NCI-H446 (cell line): ENCODE measurements at regions not wholly inside any gene's neighbourhood (a gene's known extent, or its start where the extent isn't known, plus 50 kb on each side); places are given as distances from the start of the nearest gene placed in this dataset.

Experiments used
- DNase-seq, 2 experiments: peaks; one replicate each; lab custom pipeline; 2025; lab: John Stamatoyannopoulos, UW

GRCh38 chr10:113364227-113364626 lies 188.6 kb upstream of the HABP2 start:
- DNase-seq, result no peak

GRCh38 chr10:113368666-113369364 lies 184.0 kb upstream of the HABP2 start:
- no peak for DNase-seq

- no peak for DNase-seq
Measured at GRCh38 chr10:113369365-113369694, 183.5 kb upstream of the HABP2 start.

DNA sequence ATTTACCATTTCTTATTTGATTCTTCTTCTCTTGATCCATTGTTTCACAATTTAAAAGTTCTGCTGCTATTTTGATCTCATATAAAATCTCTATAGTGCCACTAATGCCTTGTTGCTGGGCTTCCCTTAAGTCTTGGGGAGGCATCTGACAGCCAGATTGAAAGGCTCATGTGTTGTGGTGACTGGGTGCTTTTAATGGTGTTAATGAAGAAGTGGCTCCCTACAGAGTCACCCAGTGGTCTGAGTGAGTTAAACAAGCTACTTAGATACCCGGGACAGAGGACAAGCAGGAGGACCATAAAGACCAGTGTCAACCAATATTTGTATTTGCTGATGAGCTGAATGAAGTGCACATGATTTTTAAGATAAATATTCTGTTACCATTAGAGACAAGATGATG lies 176.4 kb upstream of the HABP2 start:
- no peak for DNase-seq

DNA sequence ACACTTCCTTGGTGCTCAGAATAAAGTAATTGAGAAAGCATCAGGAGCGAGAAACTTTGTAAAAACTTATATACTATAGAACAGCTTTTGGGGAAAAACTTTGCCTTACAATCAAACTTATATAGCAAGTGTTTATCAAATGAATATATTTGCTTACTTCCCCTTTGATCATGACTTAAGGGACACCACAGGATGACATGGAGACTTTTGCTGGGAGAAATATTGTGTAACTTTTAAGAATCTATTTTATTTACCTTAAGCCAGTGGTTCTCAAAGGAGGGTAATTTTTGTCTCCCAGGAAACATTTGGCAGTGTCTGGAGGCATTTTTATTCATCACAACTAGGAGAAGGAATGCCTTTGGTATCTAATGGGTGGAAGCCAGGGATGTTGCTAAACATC lies 173.8 kb upstream of the HABP2 start:
- no peak for DNase-seq

DNA sequence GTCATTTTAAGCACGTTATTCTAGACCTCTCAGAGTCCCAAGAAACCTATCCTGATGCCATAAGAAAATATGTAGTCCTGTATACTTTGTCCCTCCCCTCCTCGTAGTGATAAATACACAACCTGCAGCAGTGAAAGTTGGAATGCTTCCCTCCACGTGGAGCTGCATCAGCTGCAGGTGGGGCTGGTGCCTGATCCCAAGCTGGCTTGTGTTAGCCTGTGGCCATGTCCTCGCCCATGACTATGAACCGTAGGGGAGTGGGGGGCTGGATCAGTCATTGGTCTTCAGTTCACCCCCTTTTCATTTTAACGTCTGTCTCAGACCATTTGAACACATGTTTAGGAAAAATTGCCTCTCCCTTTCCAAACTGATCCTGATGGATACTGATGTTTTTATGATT lies 171.4 kb upstream of the HABP2 start:
- DNase-seq, result no peak

DNA sequence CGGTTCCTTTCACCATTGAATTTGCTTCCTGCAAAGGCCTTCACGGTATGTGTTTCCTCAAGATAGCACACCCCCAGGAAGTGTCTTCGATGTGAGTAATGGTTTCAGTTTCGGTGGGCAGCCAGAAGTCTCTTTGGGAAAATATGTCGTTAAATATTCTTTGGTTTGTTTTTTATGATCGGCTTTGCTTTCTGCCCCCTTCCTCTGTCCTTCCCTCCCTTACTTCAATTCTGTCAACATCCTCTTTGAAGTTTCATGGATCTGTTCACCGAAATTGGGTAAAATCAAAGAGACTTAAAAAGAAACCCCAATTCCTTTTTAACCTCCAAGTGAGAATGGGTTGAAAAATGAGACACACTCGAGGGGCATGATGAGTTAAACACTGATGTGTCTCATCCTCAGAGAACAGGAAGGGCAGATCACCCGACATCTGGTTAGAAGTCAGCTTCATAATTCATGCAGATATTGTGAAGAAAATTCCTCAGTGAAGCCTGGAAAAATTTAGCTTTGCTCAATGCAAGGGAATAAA lies 170.8 kb upstream of the HABP2 start:
- DNase-seq, result no peak

- no peak for DNase-seq
Measured at GRCh38 chr10:113382691-113383090, 170.2 kb upstream of the HABP2 start.

DNA sequence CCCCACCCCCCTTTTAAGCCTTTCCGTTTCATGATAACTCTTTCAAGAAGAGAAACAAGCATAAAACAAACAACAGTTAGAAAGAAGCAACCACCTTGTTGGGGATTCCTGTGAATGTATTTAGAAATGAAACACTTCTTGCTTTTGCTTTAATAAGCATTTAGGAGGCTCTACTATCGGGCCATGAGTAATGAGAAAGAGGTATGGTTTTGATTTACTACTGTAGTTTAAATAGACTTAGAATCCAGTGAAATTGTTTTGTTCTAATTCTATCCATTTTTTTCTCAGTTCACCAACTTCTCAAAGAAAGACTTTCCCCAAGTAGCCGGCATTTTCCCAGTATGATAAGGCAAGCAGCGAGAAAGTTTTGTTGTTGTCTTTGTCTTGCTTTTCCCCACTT lies 168.7 kb upstream of the HABP2 start:
- DNase-seq, result no peak

- DNase-seq, result peak; percentile 12 to 53
Measured at GRCh38 chr10:113385021-113385999, 167.5 kb upstream of the HABP2 start.

DNA sequence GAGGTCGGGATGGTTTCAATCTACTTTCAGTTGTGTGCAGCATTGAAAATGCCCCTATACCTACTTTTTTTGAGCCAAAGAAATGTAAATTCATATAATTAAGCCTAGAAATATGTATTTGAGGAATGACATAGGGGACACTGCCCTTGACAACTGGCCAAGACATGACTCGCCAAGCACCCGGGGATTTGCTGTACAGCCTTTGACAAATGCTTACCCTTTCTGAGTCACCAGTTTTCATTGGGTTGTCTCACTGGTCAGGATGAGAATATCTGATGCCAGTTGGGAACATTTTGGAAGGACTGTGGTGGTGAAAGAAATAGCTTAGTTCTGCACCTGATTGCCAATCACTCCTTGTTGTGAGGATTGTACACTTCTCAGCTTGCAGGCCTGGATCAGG lies 166.8 kb upstream of the HABP2 start:
- no peak for DNase-seq

- no peak for DNase-seq
Measured at GRCh38 chr10:113389969-113390368, 162.9 kb upstream of the HABP2 start.

GRCh38 chr10:113390896-113391295 lies 162.0 kb upstream of the HABP2 start:
- no peak for DNase-seq

GRCh38 chr10:113397047-113397446 lies 155.8 kb upstream of the HABP2 start:
- no peak for DNase-seq

GRCh38 chr10:113399065-113399464 lies 153.8 kb upstream of the HABP2 start:
- DNase-seq, result no peak

DNA sequence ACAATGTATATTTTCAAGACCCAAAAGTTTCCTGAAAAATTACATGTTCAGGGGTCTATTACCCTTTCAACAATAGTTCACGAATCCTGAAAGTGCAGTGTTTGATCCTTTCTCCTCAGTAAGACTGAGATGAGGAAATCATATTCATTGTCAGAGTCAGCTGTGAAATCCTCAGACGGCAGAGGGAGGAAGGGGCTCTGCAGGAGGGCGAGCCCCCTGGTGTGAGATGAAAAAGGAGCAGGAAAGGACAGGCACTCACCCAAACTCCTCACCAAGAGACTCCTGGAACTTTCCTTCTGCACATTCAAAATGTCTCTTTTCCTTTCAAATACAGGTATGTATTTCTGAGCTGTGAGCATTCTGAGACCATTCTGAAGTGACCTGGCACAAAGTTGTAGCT lies 150.3 kb upstream of the HABP2 start:
- DNase-seq, result no peak

DNA sequence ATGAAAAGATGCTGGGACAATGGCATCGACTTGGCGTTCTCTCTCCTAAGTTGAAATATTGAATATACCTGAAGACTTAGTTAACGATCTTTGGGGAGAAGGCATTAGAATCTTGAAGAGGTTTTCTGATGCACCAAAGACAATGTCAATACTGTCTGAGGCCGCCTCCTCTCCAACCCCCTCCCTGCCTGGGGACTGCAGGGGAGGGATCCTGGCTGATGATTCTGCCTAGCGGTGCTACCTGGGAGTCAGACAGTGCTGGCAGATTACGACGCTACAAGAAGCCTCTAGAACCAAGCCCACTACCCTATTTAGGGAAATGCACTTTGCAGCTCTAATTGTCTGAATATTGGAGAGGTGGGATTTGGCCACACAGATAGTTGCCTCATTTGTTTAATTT lies 145.6 kb upstream of the HABP2 start:
- no peak for DNase-seq

DNA sequence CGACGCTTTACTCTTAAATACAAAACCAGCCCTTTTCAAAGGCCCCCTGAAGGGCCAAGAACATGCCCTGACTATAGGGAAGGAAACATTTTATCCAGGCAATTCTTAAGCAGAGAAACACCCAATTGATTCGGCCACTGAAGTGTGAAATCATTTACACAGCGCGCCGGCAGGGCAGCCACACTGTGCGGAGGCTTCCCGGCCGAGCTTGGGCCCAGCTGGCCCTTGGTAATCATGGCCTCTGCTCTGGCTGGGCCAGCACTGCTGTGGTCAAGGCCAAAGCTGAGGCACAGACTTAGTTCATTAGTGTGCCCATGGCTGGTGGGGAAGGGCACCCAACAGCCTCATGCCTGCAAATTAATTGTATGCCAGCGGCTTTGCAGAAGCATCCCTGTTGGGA lies 143.7 kb upstream of the HABP2 start:
- no peak for DNase-seq

DNA sequence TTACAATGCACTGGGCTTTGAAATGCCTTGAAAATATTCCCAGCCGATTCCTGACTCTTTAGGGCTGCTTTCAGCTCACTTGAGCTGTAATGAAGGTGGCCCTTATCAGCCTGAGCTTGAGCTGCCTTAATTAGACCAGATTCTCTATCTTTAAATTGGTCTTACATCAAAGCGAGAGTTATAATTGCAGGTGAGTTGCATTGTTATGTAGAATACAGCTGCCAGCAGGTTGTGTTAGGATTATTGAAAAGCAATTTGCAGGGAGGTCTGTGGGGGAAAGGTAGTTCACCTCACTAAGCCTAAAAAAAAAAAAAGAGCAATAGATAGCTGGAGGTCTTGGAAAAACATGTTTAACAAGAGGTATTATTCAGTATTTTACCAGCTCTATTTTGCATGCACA lies 142.2 kb upstream of the HABP2 start:
- DNase-seq, result no peak

DNA sequence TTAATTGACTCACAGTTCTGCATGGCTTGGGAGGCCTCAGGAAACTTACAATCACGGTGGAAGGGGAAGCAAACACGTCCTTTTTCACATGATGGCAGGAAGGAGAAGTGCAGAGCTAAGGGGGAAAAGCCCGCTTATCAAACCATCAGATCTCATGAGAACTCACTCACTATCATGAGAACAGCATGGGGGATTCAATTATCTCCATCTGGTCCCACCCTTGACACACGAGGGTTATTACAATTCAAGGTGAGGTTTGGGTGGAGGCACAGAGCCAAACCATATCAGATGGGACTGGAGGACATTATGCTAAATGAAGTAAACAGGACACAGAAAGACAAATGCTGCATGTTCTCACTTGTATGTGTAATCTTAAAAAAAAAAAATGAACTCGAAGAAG lies 141.4 kb upstream of the HABP2 start:
- DNase-seq, result no peak

- no peak for DNase-seq
Measured at GRCh38 chr10:113412161-113412560, 140.7 kb upstream of the HABP2 start.

DNA sequence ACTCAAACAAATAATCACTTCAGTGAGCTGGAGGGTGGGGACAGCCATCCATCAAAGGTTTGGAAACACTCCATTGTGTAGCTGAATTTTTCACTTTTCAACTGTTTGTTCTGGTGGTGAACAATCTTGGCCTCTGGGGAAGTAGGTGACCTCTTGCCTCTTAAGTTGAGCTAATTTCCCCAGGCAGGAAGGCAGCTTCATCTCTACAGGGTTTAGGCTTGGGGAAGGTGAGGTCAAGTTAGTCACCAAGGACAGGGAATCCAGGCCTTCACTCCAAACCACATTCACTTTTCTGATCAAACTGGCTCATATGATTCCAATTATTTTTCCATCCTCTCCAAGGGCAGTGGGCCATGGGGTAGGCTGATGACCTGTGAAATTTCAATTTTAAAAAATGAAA lies 138.3 kb upstream of the HABP2 start:
- no peak for DNase-seq

DNA sequence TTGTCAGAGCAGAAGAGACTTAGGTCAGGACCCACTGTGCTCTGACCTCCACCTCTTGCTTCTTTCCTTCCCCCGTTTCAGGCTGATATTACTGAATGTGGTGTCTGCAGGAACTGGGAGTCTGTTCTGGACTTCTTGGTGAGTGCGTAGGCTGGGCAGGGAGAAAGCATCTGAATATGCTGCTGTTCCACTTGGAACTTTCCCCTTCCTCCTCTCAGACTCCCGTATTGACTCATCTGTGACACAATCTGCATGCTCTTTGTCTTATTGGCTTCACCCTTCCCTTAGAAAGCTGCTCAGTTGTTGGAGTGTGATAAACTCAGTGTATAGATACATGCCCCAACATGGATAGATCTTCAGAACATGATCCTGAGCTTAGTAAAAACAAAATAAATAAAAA lies 137.6 kb upstream of the HABP2 start:
- DNase-seq, result no peak
